H1 (cell line): ENCODE measurements at regions not wholly inside any gene's neighbourhood (a gene's known extent, or its start where the extent isn't known, plus 50 kb on each side); places are given as distances from the start of the nearest gene placed in this dataset.
A peak's percentile ranks its signal among the peaks of the same experiment; 100 is the strongest.

Experiments
- CTCF ChIA-PET: fragments of 300-600 bp; sonication (Branson Sonifier 250); formaldehyde crosslinking; loops from one replicate; lab custom pipeline; 2021; ENCODE audit not compliant: partially characterized antibody; lab: Charles Lee
- POLR2A ChIA-PET: fragments of 300-600 bp; sonication (Branson Sonifier 250); formaldehyde crosslinking; loops from one replicate; lab custom pipeline; 2021; ENCODE audit warnings: inconsistent platforms; ENCODE audit not compliant: partially characterized antibody; lab: Charles Lee
- DNase-seq, 2 experiments: peaks; one replicate each; pipeline versions ENCODE4 v3.0.0 to v3.0.0-alpha.2; 2010 to 2022; ENCODE audit warnings: low spot score in 2 of 2, low read depth in 1 of 2, mixed read lengths in 1 of 2
- FAIRE-seq: peaks from 2 replicates; lab custom pipeline; 2011; peaks lifted over from hg19 to GRCh38; lab: Jason Lieb, UNC
- H2AFZ ChIP-seq: 2 replicates; pipeline ENCODE4 v1.8.1; 2012; ENCODE audit warnings: low read length, inconsistent platforms
- H2AK5ac ChIP-seq: 2 replicates; pipeline ENCODE4 v1.6.1; 2013; ENCODE audit warnings: low read depth, low read length
- H2BK120ac ChIP-seq: replicated peaks from 2 replicates; pipeline ENCODE3; 2013; ENCODE audit warnings: low read depth, low read length, inconsistent platforms
- H2BK12ac ChIP-seq: 2 replicates; pipeline ENCODE4 v1.6.1; 2013; ENCODE audit warnings: low read depth, low read length
- H2BK15ac ChIP-seq: 2 replicates; pipeline ENCODE4 v1.6.1; 2013; ENCODE audit warnings: low read length
- H2BK20ac ChIP-seq: 2 replicates; pipeline ENCODE4 v1.6.1; 2013; ENCODE audit warnings: low read length
- H2BK5ac ChIP-seq: 2 replicates; pipeline ENCODE4 v1.6.1; 2013; ENCODE audit warnings: low read depth, low read length
- H3K14ac ChIP-seq: 2 replicates; pipeline ENCODE4 v1.6.1; 2013; ENCODE audit warnings: inconsistent platforms; ENCODE audit not compliant: insufficient read length
- H3K18ac ChIP-seq: 2 replicates; pipeline ENCODE4 v1.6.1; 2013; ENCODE audit warnings: low read length; ENCODE audit errors: extremely low read depth
- H3K23ac ChIP-seq: 2 replicates; pipeline ENCODE4 v1.6.1; 2013; ENCODE audit warnings: inconsistent platforms; ENCODE audit not compliant: insufficient read length
- H3K23me2 ChIP-seq: 2 replicates; pipeline ENCODE4 v1.6.1; 2013; ENCODE audit warnings: low read depth, low read length
- H3K27ac ChIP-seq: 2 replicates; pipeline ENCODE4 v1.6.1; 2011; ENCODE audit warnings: low read depth, low read length, inconsistent platforms
- H3K27me3 ChIP-seq, 4 experiments: replicated peaks in 1 of 4; 1 replicate in 1 of 4; 2 replicates in 3 of 4; pipeline versions ENCODE4 v1.6.1 to v1.8.1; 2011 to 2013; ENCODE audit warnings: low read length in 3 of 4, mild to moderate bottlenecking in 3 of 4, inconsistent platforms in 2 of 4, mixed read lengths in 2 of 4, moderate library complexity in 1 of 4; ENCODE audit not compliant: control insufficient read depth in 3 of 4, insufficient read depth in 3 of 4; ENCODE audit errors: extremely low read depth in 1 of 4
- H3K36me3 ChIP-seq, 4 experiments: 2 replicates each; pipeline versions ENCODE4 v1.6.1 to v1.8.1; 2011 to 2013; ENCODE audit warnings: mild to moderate bottlenecking in 4 of 4, low read length in 3 of 4, moderate library complexity in 2 of 4, control low read depth in 1 of 4, inconsistent platforms in 1 of 4; ENCODE audit not compliant: insufficient read depth in 4 of 4, control insufficient read depth in 2 of 4
- H3K4ac ChIP-seq: replicated peaks from 2 replicates; pipeline ENCODE3; 2013; ENCODE audit warnings: low read length, low read depth, mixed read lengths, inconsistent platforms; ENCODE audit not compliant: insufficient read length
- H3K4me1 ChIP-seq, 4 experiments: replicated peaks in 1 of 4; 1 replicate in 1 of 4; 2 replicates in 3 of 4; pipeline versions ENCODE4 v1.6.1 to v1.8.1; 2011 to 2013; ENCODE audit warnings: low read length in 3 of 4, inconsistent platforms in 2 of 4, mixed read lengths in 1 of 4; ENCODE audit not compliant: insufficient read depth in 4 of 4, control insufficient read depth in 3 of 4
- H3K4me2 ChIP-seq, 2 experiments: 2 replicates each; pipeline versions ENCODE4 v1.6.1 to v1.8.1; 2011 to 2013; ENCODE audit warnings: low read depth in 2 of 2, low read length in 2 of 2, control low read depth in 1 of 2, inconsistent platforms in 1 of 2, mild to moderate bottlenecking in 1 of 2; ENCODE audit not compliant: insufficient read depth in 1 of 2
- H3K4me3 ChIP-seq, 4 experiments: fragments of 200-600, 300-600 bp in 1 of 4; sonication (generic), shearing (Covaris generic), sonication (Bioruptor Twin) in 1 of 4; 2 replicates each; pipeline versions ENCODE4 v1.5.1 to v1.8.1; 2011 to 2016; ENCODE audit warnings: low read length in 4 of 4, low read depth in 3 of 4, control low read depth in 2 of 4, inconsistent platforms in 2 of 4, mild to moderate bottlenecking in 2 of 4, mixed read lengths in 1 of 4, moderate library complexity in 1 of 4; ENCODE audit not compliant: insufficient read depth in 2 of 4; ENCODE audit errors: extremely low read depth in 1 of 4
- H3K56ac ChIP-seq: replicated peaks from 2 replicates; pipeline ENCODE3; 2013; ENCODE audit warnings: low read depth, mild to moderate bottlenecking, mixed read lengths, low read length, inconsistent platforms; ENCODE audit not compliant: insufficient read length
- H3K79me1 ChIP-seq: 2 replicates; pipeline ENCODE4 v1.6.1; 2013; ENCODE audit warnings: low read depth, low read length, control low read depth
- H3K79me2 ChIP-seq, 2 experiments: 2 replicates each; pipeline versions ENCODE4 v1.6.1 to v1.8.1; 2012 to 2013; ENCODE audit warnings: low read length in 2 of 2, mild to moderate bottlenecking in 2 of 2, inconsistent platforms in 1 of 2; ENCODE audit not compliant: insufficient read depth in 2 of 2, control insufficient read depth in 1 of 2
- H3K9ac ChIP-seq, 4 experiments: replicated peaks in 1 of 4; 1 replicate in 1 of 4; 2 replicates in 3 of 4; pipeline versions ENCODE4 v1.6.1 to v1.8.1; 2011 to 2013; ENCODE audit warnings: low read depth in 3 of 4, low read length in 3 of 4, control low read depth in 2 of 4, mild to moderate bottlenecking in 2 of 4, moderate library complexity in 2 of 4, inconsistent platforms in 1 of 4; ENCODE audit errors: extremely low read depth in 1 of 4
- H3K9me3 ChIP-seq, 2 experiments: 2 replicates each; pipeline versions ENCODE4 v1.6.1 to v1.8.1; 2012 to 2013; ENCODE audit warnings: mild to moderate bottlenecking in 2 of 2, moderate library complexity in 2 of 2, control low read depth in 1 of 2, inconsistent platforms in 1 of 2, low read depth in 1 of 2, low read length in 1 of 2, mixed read lengths in 1 of 2; ENCODE audit not compliant: insufficient read depth in 2 of 2
- H4K20me1 ChIP-seq, 2 experiments: replicated peaks in 1 of 2; 2 replicates each; pipeline versions ENCODE3 to v1.8.1; 2011 to 2013; ENCODE audit warnings: inconsistent platforms in 2 of 2, low read length in 2 of 2, mild to moderate bottlenecking in 1 of 2; ENCODE audit not compliant: insufficient read depth in 2 of 2, control insufficient read depth in 1 of 2
- H4K5ac ChIP-seq: 2 replicates; pipeline ENCODE4 v1.6.1; 2013; ENCODE audit warnings: low read length, low read depth, mixed read lengths, inconsistent platforms; ENCODE audit not compliant: insufficient read length
- H4K8ac ChIP-seq: 2 replicates; pipeline ENCODE4 v1.8.0; 2013; ENCODE audit warnings: mild to moderate bottlenecking, moderate library complexity, low read length, inconsistent platforms; ENCODE audit not compliant: insufficient read depth; ENCODE audit errors: extremely low read depth
- H4K91ac ChIP-seq: replicated peaks from 2 replicates; pipeline ENCODE3; 2013; ENCODE audit warnings: low read length, mixed read lengths, inconsistent platforms; ENCODE audit not compliant: insufficient read length
- ASH2L ChIP-seq: fragments of 200-600, 300-600 bp; sonication (generic); IDR thresholded peaks from one replicate; pipeline ENCODE4 v1.7.1; 2017; ENCODE audit warnings: low read length
- ATF3 ChIP-seq: IDR thresholded peaks from 2 replicates; pipeline ENCODE4 v1.6.1; 2011; ENCODE audit warnings: low read depth, mild to moderate bottlenecking, low read length; ENCODE audit not compliant: insufficient read depth
- BCL11A ChIP-seq, 2 experiments: IDR thresholded peaks; one replicate each; pipeline ENCODE4 v1.6.1; 2011; ENCODE audit warnings: low read depth in 2 of 2, low read length in 2 of 2, mild to moderate bottlenecking in 2 of 2
- EP300 ChIP-seq, 2 experiments: IDR thresholded peaks; 1 replicate in 1 of 2; 2 replicates in 1 of 2; pipeline ENCODE4 v1.6.1; 2011 to 2012; ENCODE audit warnings: low read depth in 2 of 2, low read length in 2 of 2, mild to moderate bottlenecking in 2 of 2, borderline replicate concordance in 1 of 2, inconsistent platforms in 1 of 2, moderate library complexity in 1 of 2
- KDM1A ChIP-seq: fragments of 200-600, 300-600 bp; sonication (generic); IDR thresholded peaks from 2 replicates; pipeline ENCODE4 v1.7.1; 2016; ENCODE audit warnings: mild to moderate bottlenecking, low read length, borderline replicate concordance
- RBBP5 ChIP-seq: IDR thresholded peaks from 2 replicates; pipeline ENCODE4 v1.7.1; 2012; ENCODE audit warnings: low read depth, mild to moderate bottlenecking, inconsistent platforms, low read length, moderate library complexity, borderline replicate concordance
- RFX5 ChIP-seq: IDR thresholded peaks from 2 replicates; pipeline ENCODE4 v1.6.1; 2011; ENCODE audit warnings: low read depth, low read length, improper control_type of control experiment, borderline replicate concordance
- SAP30 ChIP-seq: fragments of 300-600 bp; sonication (generic); IDR thresholded peaks from 2 replicates; pipeline ENCODE4 v1.7.1; 2012; ENCODE audit warnings: low read length, moderate library complexity, mild to moderate bottlenecking, inconsistent platforms; ENCODE audit not compliant: insufficient read depth, insufficient replicate concordance
- SP1 ChIP-seq: IDR thresholded peaks from 2 replicates; pipeline ENCODE4 v1.6.1; 2011; ENCODE audit warnings: low read depth, low read length
- WGBS, 2 experiments: shearing (Covaris generic) in 1 of 2; methylation state at CpG; one replicate each; pipeline versions ENCODE4 v1.1.6 to v1.1.7; 2013 to 2015; ENCODE audit warnings: low lambda C conversion rate in 2 of 2, mixed read lengths in 2 of 2, inconsistent platforms in 1 of 2, low coverage in 1 of 2, missing lambda C conversion rate in 1 of 2; ENCODE audit not compliant: insufficient replicate concordance in 2 of 2, insufficient coverage in 1 of 2, insufficient read length in 1 of 2; ENCODE audit errors: extremely low coverage in 1 of 2, missing lambda C conversion rate in 1 of 2; 5-methylcytosine and 5-hydroxymethylcytosine counted together

- H3K4me3 ChIP-seq, result no peak overlapping the region
- CTCF ChIA-PET, result interaction anchor here (1.0 to 1.1 kb wide), 2 partner anchors 30 to 517 kb away, joined by 3 to 6 read pairs; no protein-coding TSS in a partner anchor
- no peak overlapping the region for H3K4ac ChIP-seq
- no peaks in the 10 kb centered on the region for H3K36me3 ChIP-seq
- H3K56ac ChIP-seq, result no peak overlapping the region
- POLR2A ChIA-PET, result no interaction called here
- H3K4me2 ChIP-seq, result no peak overlapping the region
- H3K14ac ChIP-seq, result no peak overlapping the region
- 87% methylated on average over 1 of the region's 1 CpG; no CpG with 5 or more reads in 1 of the 2 experiments for WGBS, 2 experiments
- no peak overlapping the region for H4K8ac ChIP-seq
- H3K27me3 ChIP-seq, result no peaks in the 10 kb centered on the region
- H4K91ac ChIP-seq, result no peak overlapping the region
- FAIRE-seq (no peak), DNase-seq (no peak)
- no peak overlapping the region for H2BK20ac ChIP-seq
- no peaks in the 10 kb centered on the region for H3K79me2 ChIP-seq
- TF ChIP-seq RBBP5 (no peak), ASH2L (no peak), SP1 (no peak), BCL11A (IDR thresholded peaks at IDR 0.05; ENCODE audit: low read depth in 2 of 2, low read length in 2 of 2) (no peak), RFX5 (no peak), SAP30 (no peak), EP300 (IDR thresholded peaks at IDR 0.05; ENCODE audit: borderline replicate concordance in 1 of 2, low read depth in 2 of 2, low read length in 2 of 2) (no peak), KDM1A (no peak), ATF3 (no peak)
- H3K18ac ChIP-seq, result no peak overlapping the region
- H2AFZ ChIP-seq, result peak overlapping the region; percentile 76; the same call in 1 of the 2 replicates
- H2BK12ac ChIP-seq, result no peak overlapping the region
- H2AK5ac ChIP-seq, result no peak overlapping the region
- H3K23ac ChIP-seq, result no peak overlapping the region
- no peak overlapping the region for H3K9ac ChIP-seq
- H4K20me1 ChIP-seq, result no peaks in the 10 kb centered on the region
- no peaks in the 10 kb centered on the region for H3K23me2 ChIP-seq
- H2BK120ac ChIP-seq, result no peak overlapping the region
- H2BK15ac ChIP-seq, result no peak overlapping the region
- no peaks in the 10 kb centered on the region for H3K4me1 ChIP-seq
- H3K9me3 ChIP-seq, result no peaks in the 10 kb centered on the region
- no peak overlapping the region for H4K5ac ChIP-seq
- no peaks in the 10 kb centered on the region for H3K79me1 ChIP-seq
- no peak overlapping the region for H3K27ac ChIP-seq
- no peak overlapping the region for H2BK5ac ChIP-seq
Observed at GRCh38 chr7:49273897-49274296, 349.6 kb downstream of the CDC14C start.
